IMR-90 (cell line): ENCODE measurements at regions not wholly inside any gene's neighbourhood (a gene's known extent, or its start where the extent isn't known, plus 50 kb on each side); places are given as distances from the start of the nearest gene placed in this dataset.

Experiments used
- ATAC-seq: fragments of 200-7000 bp; cut with Tn5 transposase; 2 replicates; pipeline ENCODE4 v1.9.1; 2020; ENCODE audit warnings: low read depth, mild to moderate bottlenecking, moderate library complexity
- BruUV-seq: library from RNA; stranded (reverse); fragments of 400-500 nt; replicated peaks from 2 replicates; lab custom pipeline; 2021; lab: Mats Ljungman, UMichigan
- CTCF ChIA-PET: fragments of 300-600 bp; formaldehyde crosslinking; extraction: SDS; loops from one replicate; lab custom pipeline; 2021; ENCODE audit warnings: antibody characterized with exemption; lab: Yijun Ruan, JAX
- POLR2A ChIA-PET: fragments of 300-600 bp; sonication (Branson Sonifier 250); formaldehyde crosslinking; loops from one replicate; lab custom pipeline; 2022; ENCODE audit warnings: antibody characterized with exemption; ENCODE audit not compliant: unreplicated experiment; lab: Charles Lee
- DNase-seq: peaks from one replicate; pipeline ENCODE4 v3.0.0; 2013
- H2AFZ ChIP-seq: replicated peaks from 2 replicates; pipeline ENCODE3; 2013; ENCODE audit warnings: low read length, mild to moderate bottlenecking; ENCODE audit not compliant: poor library complexity
- H2AK5ac ChIP-seq: 2 replicates; pipeline ENCODE4 v1.6.1; 2013; ENCODE audit warnings: low read depth, low read length, inconsistent platforms
- H2AK9ac ChIP-seq: replicated peaks from 2 replicates; pipeline ENCODE3; 2013; ENCODE audit warnings: mild to moderate bottlenecking, low read depth, low read length, moderate library complexity; ENCODE audit not compliant: poor library complexity
- H2BK120ac ChIP-seq: 2 replicates; pipeline ENCODE4 v1.6.1; 2013; ENCODE audit warnings: low read depth, low read length, inconsistent platforms
- H2BK15ac ChIP-seq: 3 replicates; pipeline ENCODE4 v1.6.1; 2013; ENCODE audit warnings: low read depth, low read length, inconsistent platforms
- H2BK20ac ChIP-seq: 2 replicates; pipeline ENCODE4 v1.6.1; 2013; ENCODE audit warnings: low read depth, mild to moderate bottlenecking, inconsistent platforms, low read length, moderate library complexity
- H2BK5ac ChIP-seq: 2 replicates; pipeline ENCODE4 v1.6.1; 2013; ENCODE audit warnings: mild to moderate bottlenecking, low read depth, low read length, inconsistent platforms; ENCODE audit not compliant: poor library complexity, severe bottlenecking
- H3K14ac ChIP-seq: replicated peaks from 2 replicates; pipeline ENCODE4 v1.6.1; 2013; ENCODE audit warnings: low read depth, low read length, inconsistent platforms
- H3K18ac ChIP-seq: 2 replicates; pipeline ENCODE4 v1.6.1; 2013; ENCODE audit warnings: low read depth, low read length, control low read depth
- H3K23ac ChIP-seq: 2 replicates; pipeline ENCODE4 v1.6.1; 2013; ENCODE audit warnings: low read depth, low read length, inconsistent platforms
- H3K27ac ChIP-seq: 2 replicates; pipeline ENCODE4 v1.5.1; 2013; ENCODE audit warnings: mild to moderate bottlenecking, control low read depth, low read length; ENCODE audit not compliant: insufficient read depth
- H3K27me3 ChIP-seq: 2 replicates; pipeline ENCODE4 v1.6.1; 2013; ENCODE audit warnings: low read length; ENCODE audit not compliant: control insufficient read depth, insufficient read depth
- H3K36me3 ChIP-seq: 2 replicates; pipeline ENCODE4 v1.6.1; 2013; ENCODE audit warnings: low read length, mixed read lengths; ENCODE audit not compliant: control insufficient read depth, insufficient read depth
- H3K4ac ChIP-seq: 2 replicates; pipeline ENCODE4 v1.6.1; 2013; ENCODE audit warnings: low read depth, low read length, inconsistent platforms
- H3K4me1 ChIP-seq: 2 replicates; pipeline ENCODE4 v1.6.1; 2013; ENCODE audit warnings: low read length, mixed read lengths; ENCODE audit not compliant: control insufficient read depth, insufficient read depth
- H3K4me2 ChIP-seq: 2 replicates; pipeline ENCODE4 v1.6.1; 2013; ENCODE audit warnings: low read depth, mild to moderate bottlenecking, control low read depth, low read length, moderate library complexity
- H3K4me3 ChIP-seq: 2 replicates; pipeline ENCODE4 v1.5.1; 2013; ENCODE audit warnings: low read depth, mild to moderate bottlenecking, control low read depth, low read length, moderate library complexity; ENCODE audit not compliant: insufficient read depth
- H3K56ac ChIP-seq: 2 replicates; pipeline ENCODE4 v1.6.1; 2013; ENCODE audit warnings: low read length, inconsistent platforms; ENCODE audit not compliant: insufficient read depth; ENCODE audit errors: extremely low read depth
- H3K79me1 ChIP-seq, 2 experiments: 2 replicates each; pipeline ENCODE4 v1.6.1; 2013; ENCODE audit warnings: low read length in 2 of 2, inconsistent platforms in 1 of 2, low read depth in 1 of 2
- H3K9ac ChIP-seq: 2 replicates; pipeline ENCODE4 v1.6.1; 2013; ENCODE audit warnings: low read depth, low read length, control low read depth
- H3K9me1 ChIP-seq: 2 replicates; pipeline ENCODE4 v1.6.1; 2013; ENCODE audit warnings: low read length, inconsistent platforms; ENCODE audit not compliant: insufficient read depth
- H3K9me3 ChIP-seq: 2 replicates; pipeline ENCODE4 v1.6.1; 2013; ENCODE audit warnings: low read length; ENCODE audit not compliant: control insufficient read depth, insufficient read depth
- H4K20me1 ChIP-seq: 2 replicates; pipeline ENCODE4 v1.6.1; 2013; ENCODE audit warnings: low read length, inconsistent platforms; ENCODE audit not compliant: insufficient read depth
- H4K5ac ChIP-seq: 2 replicates; pipeline ENCODE4 v1.6.1; 2013; ENCODE audit warnings: mild to moderate bottlenecking, low read depth, low read length, control low read depth
- H4K8ac ChIP-seq, 2 experiments: 2 replicates each; pipeline ENCODE4 v1.6.1; 2013; ENCODE audit warnings: low read depth in 2 of 2, low read length in 2 of 2, control low read depth in 1 of 2, inconsistent platforms in 1 of 2
- H4K91ac ChIP-seq: 2 replicates; pipeline ENCODE4 v1.6.1; 2013; ENCODE audit warnings: low read depth, low read length, inconsistent platforms; ENCODE audit not compliant: insufficient read depth
- BHLHE40 ChIP-seq: fragments of 150-350 bp; IDR thresholded peaks from 2 replicates; pipeline ENCODE4 v1.6.1; 2016; ENCODE audit warnings: mild to moderate bottlenecking, low read depth, low read length
- ELK1 ChIP-seq: fragments of 150-350 bp; IDR thresholded peaks from 2 replicates; pipeline ENCODE4 v1.6.1; 2016; ENCODE audit warnings: low read depth, mild to moderate bottlenecking, low read length, moderate library complexity, borderline replicate concordance
- FOS ChIP-seq: fragments of 150-350 bp; IDR thresholded peaks from 2 replicates; pipeline ENCODE4 v1.6.1; 2016; ENCODE audit warnings: low read depth, low read length
- MAFK ChIP-seq: IDR thresholded peaks from 2 replicates; pipeline ENCODE4 v1.6.1; 2012; ENCODE audit warnings: low read depth, low read length, improper control_type of control experiment
- MXI1 ChIP-seq: IDR thresholded peaks from 2 replicates; pipeline ENCODE4 v1.6.1; 2012; ENCODE audit warnings: low read depth, mild to moderate bottlenecking, low read length, moderate library complexity, borderline replicate concordance
- WGBS, 2 experiments: methylation state at CpG; one replicate each; pipeline versions ENCODE4 v1.1.5 to v1.1.7; 2013; ENCODE audit warnings: missing lambda C conversion rate in 2 of 2; ENCODE audit not compliant: insufficient read length in 1 of 2; ENCODE audit errors: extremely low coverage in 2 of 2; 5-methylcytosine and 5-hydroxymethylcytosine counted together
- dilution Hi-C: fragments of 300-500 bp; cut with HindIII; formaldehyde crosslinking; loops from one replicate; pipeline ENCODE4 v1.14.3; 2018; ENCODE audit warnings: low sequenced_read_pairs; ENCODE audit not compliant: unreplicated experiment
- in situ Hi-C: fragments of 300-500 bp; cut with MboI; formaldehyde crosslinking; loops from 3 replicates; pipeline ENCODE4 v1.14.3; 2019; ENCODE audit warnings: low sequenced_read_pairs, inconsistent platforms, mixed read lengths
- intact Hi-C: fragments of 100-400 bp; cut with micrococcal nuclease; formaldehyde crosslinking; loops from 2 replicates; pipeline ENCODE4 v1.10.0; 2022

GRCh38 chr13:108558489-108558888, 70.9 kb upstream of the MYO16 start:
- TF ChIP-seq FOS (no peak), MXI1 (no peak), MAFK (no peak), ELK1 (no peak), BHLHE40 (no peak)
- H2BK120ac ChIP-seq: no peak overlapping the region
- H2AK5ac ChIP-seq: no peak overlapping the region
- no peak overlapping the region for H2BK5ac ChIP-seq
- CTCF ChIA-PET: no interaction called here
- no peak overlapping the region for H2AK9ac ChIP-seq
- intact Hi-C loops: no loop called here
- in situ Hi-C loops: no loop called here
- no CpG with 5 or more reads among the region's 4 CpGs for WGBS, 2 experiments
- DNase-seq: no peak
- H3K4ac ChIP-seq: no peak overlapping the region
- H3K4me1 ChIP-seq: no peaks in the 10 kb centered on the region
- no peak overlapping the region for H3K4me2 ChIP-seq
- no peak overlapping the region for H2BK15ac ChIP-seq
- no peak overlapping the region for H2BK20ac ChIP-seq
- H4K8ac ChIP-seq: no peak overlapping the region
- H3K14ac ChIP-seq: no peak overlapping the region
- no peak overlapping the region for H3K56ac ChIP-seq
- no peak overlapping the region for H3K4me3 ChIP-seq
- BruUV-seq: no TSS peak
- H3K9me3 ChIP-seq: peaks cover 2% of the 10 kb centered on the region; the same call in 1 of the 2 replicates
- H4K5ac ChIP-seq: no peak overlapping the region
- no peaks in the 10 kb centered on the region for H3K27me3 ChIP-seq
- POLR2A ChIA-PET: no interaction called here
- no peak overlapping the region for H2AFZ ChIP-seq
- H3K27ac ChIP-seq: no peak overlapping the region
- no peak overlapping the region for H3K23ac ChIP-seq
- ATAC-seq: no peak
- H3K9ac ChIP-seq: no peak overlapping the region
- no peaks in the 10 kb centered on the region for H3K9me1 ChIP-seq
- no peaks in the 10 kb centered on the region for H3K36me3 ChIP-seq
- no peaks in the 10 kb centered on the region for H3K79me1 ChIP-seq
- no peaks in the 10 kb centered on the region for H4K20me1 ChIP-seq
- H4K91ac ChIP-seq: no peak overlapping the region
- no peak overlapping the region for H3K18ac ChIP-seq
- dilution Hi-C loops: no loop called here
